Sigmoid colon (tissue), 6 donors: ENCODE measurements at regions not wholly inside any gene's neighbourhood (a gene's known extent, or its start where the extent isn't known, plus 50 kb on each side); places are given as distances from the start of the nearest gene placed in this dataset.

Source experiments
- DNase-seq: peaks from one replicate; pipeline ENCODE4 v3.0.0-alpha.2; 2019
- H3K27ac ChIP-seq, 4 donors: fragments of 200-600 bp; sonication (generic); one replicate each; pipeline ENCODE4 v1.5.1; 2016 to 2019; ENCODE audit warnings: mild to moderate bottlenecking in 1 of 4
- H3K27me3 ChIP-seq, 3 donors: fragments of 200-600 bp; sonication (generic); one replicate each; pipeline ENCODE4 v1.5.1; 2019; ENCODE audit warnings: mild to moderate bottlenecking in 1 of 3
- H3K36me3 ChIP-seq, 4 donors: fragments of 200-600 bp; sonication (generic); one replicate each; pipeline ENCODE4 v1.5.1; 2016 to 2019
- H3K4me1 ChIP-seq, 4 donors: fragments of 200-600 bp; sonication (generic); one replicate each; pipeline ENCODE4 v1.5.1; 2017 to 2019
- H3K4me3 ChIP-seq, 4 donors: fragments of 200-600 bp; sonication (generic); one replicate each; pipeline ENCODE4 v1.5.1; 2017 to 2019; ENCODE audit warnings: mild to moderate bottlenecking in 2 of 4, moderate library complexity in 1 of 4
- H3K9me3 ChIP-seq, 4 donors: fragments of 200-600 bp in 3 of 4; sonication (generic) in 3 of 4; one replicate each; pipeline versions ENCODE4 v1.5.1 to v1.6.1; 2013 to 2019
- EP300 ChIP-seq, 4 donors: sonication (generic); formaldehyde crosslinking; IDR thresholded peaks; one replicate each; pipeline ENCODE4 v1.6.1; 2017; ENCODE audit warnings: antibody characterized with exemption in 4 of 4
- POLR2A ChIP-seq, 2 donors: fragments of 450-650 bp; IDR thresholded peaks; one replicate each; pipeline ENCODE4 v1.6.1; 2016; ENCODE audit warnings: antibody characterized with exemption in 2 of 2, mild to moderate bottlenecking in 2 of 2, moderate library complexity in 2 of 2
- POLR2AphosphoS5 ChIP-seq, 4 donors: sonication (generic); formaldehyde crosslinking; IDR thresholded peaks; one replicate each; pipeline ENCODE4 v1.6.1; 2017; ENCODE audit warnings: antibody characterized with exemption in 4 of 4
- WGBS, 2 donors: extraction: QIAGEN DNeasy Blood & Tissue Kit; methylation state at CpG; one replicate each; pipeline ENCODE4 v1.1.7; 2013; 5-methylcytosine and 5-hydroxymethylcytosine counted together
- intact Hi-C: fragments of 100-400 bp; cut with DNase I; formaldehyde crosslinking; loops from one replicate; pipeline ENCODE4 v1.15.1; 2023
- TF ChIP-seq, protein P1 (sequence below), 4 experiments: fragments of 450-650 bp in 3 of 4; fragments of 200-600 bp in 1 of 4; IDR thresholded peaks; one replicate each; pipeline ENCODE4 v1.5.1; 2016 to 2019; ENCODE audit warnings: antibody characterized with exemption in 4 of 4, mild to moderate bottlenecking in 3 of 4, moderate library complexity in 2 of 4
- donor health status: healthy with polysubstance abuse.
- donor health status: healthy.

DNA sequence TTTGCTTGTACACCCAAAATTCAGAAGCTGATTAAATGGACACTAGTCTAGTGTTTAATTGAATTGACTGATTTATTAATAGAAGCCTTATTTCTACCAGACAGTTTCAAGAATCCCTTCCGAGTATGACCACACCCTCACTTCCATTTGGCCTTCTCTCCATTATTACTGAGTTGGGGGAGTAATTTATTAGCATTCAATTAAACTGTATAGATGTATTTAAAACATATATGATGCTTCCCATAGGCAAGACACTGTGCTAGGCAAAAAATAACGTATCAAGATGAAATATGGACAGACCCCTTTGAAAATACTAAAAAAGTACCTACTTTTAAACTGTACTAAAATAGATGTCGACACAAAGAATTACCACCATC lies 112.9 kb upstream of the PHACTR1 start:
- 56 to 80% methylated on average over 3 of the region's 3 CpGs for WGBS, 2 donors
- no peak overlapping the region for H3K27ac ChIP-seq

DNA sequence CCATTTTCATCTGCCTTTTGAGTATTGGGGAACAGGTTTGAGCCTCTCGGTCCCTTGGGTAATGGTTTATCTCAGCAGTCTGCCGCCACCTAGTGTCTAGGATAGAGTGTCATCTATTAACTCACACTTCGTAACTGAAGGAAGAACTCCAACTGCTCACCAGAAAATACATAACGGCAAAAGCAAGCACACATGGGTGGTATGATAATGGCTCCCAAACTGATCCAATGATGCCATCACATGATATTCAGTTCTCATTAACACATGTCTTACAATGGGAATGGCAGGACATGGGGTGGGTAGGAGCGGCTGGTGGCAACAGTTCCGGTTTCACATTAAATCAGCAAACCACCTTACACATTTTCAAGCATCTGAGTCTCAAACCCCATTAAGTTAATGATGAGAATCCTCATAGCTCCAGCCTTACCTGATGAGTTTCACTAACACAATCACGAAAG lies 110.7 kb upstream of the PHACTR1 start:
- no peaks in the 10 kb centered on the region for H3K27me3 ChIP-seq
- H3K4me3 ChIP-seq: no peak overlapping the region
- no peaks in the 10 kb centered on the region for H3K36me3 ChIP-seq
- peaks cover 0 to 14% (median 4%) of the 10 kb centered on the region in 4 donors for H3K4me1 ChIP-seq
- no peak for DNase-seq
- H3K27ac ChIP-seq: no peak overlapping the region
- H3K9me3 ChIP-seq: no peaks in the 10 kb centered on the region
- intact Hi-C loops: loop anchor here (2.0 to 10.0 kb wide), 3 partner anchors 451 to 1019 kb away; no protein-coding TSS in a partner anchor
- TF ChIP-seq EP300 (IDR thresholded peaks at IDR 0.05): no peak
- TF ChIP-seq, protein P1, sequence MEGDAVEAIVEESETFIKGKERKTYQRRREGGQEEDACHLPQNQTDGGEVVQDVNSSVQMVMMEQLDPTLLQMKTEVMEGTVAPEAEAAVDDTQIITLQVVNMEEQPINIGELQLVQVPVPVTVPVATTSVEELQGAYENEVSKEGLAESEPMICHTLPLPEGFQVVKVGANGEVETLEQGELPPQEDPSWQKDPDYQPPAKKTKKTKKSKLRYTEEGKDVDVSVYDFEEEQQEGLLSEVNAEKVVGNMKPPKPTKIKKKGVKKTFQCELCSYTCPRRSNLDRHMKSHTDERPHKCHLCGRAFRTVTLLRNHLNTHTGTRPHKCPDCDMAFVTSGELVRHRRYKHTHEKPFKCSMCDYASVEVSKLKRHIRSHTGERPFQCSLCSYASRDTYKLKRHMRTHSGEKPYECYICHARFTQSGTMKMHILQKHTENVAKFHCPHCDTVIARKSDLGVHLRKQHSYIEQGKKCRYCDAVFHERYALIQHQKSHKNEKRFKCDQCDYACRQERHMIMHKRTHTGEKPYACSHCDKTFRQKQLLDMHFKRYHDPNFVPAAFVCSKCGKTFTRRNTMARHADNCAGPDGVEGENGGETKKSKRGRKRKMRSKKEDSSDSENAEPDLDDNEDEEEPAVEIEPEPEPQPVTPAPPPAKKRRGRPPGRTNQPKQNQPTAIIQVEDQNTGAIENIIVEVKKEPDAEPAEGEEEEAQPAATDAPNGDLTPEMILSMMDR (IDR thresholded peaks at IDR 0.05): peak in 3 of 4 experiments; percentile 52 to 72 (median 66)
- WGBS, 2 donors: 37 to 52% methylated on average over 7 of the region's 7 CpGs

More for the DNA sequence above, 112.9 kb upstream of the PHACTR1 start:
- no peaks in the 10 kb centered on the region for H3K9me3 ChIP-seq
- peaks cover 0 to 14% (median 4%) of the 10 kb centered on the region in 4 donors for H3K4me1 ChIP-seq
- no peak for TF ChIP-seq POLR2AphosphoS5 (IDR thresholded peaks at IDR 0.05)
- TF ChIP-seq POLR2A (IDR thresholded peaks at IDR 0.05): no peak
- TF ChIP-seq EP300 (IDR thresholded peaks at IDR 0.05): no peak
- TF ChIP-seq, protein P1 (IDR thresholded peaks at IDR 0.05): no peak
- intact Hi-C loops: loop anchor here (2.0 to 10.0 kb wide), 2 partner anchors 315 to 449 kb away; no protein-coding TSS in a partner anchor
- DNase-seq: no peak
- no peaks in the 10 kb centered on the region for H3K27me3 ChIP-seq
- H3K36me3 ChIP-seq: no peaks in the 10 kb centered on the region
- no peak overlapping the region for H3K4me3 ChIP-seq

DNA sequence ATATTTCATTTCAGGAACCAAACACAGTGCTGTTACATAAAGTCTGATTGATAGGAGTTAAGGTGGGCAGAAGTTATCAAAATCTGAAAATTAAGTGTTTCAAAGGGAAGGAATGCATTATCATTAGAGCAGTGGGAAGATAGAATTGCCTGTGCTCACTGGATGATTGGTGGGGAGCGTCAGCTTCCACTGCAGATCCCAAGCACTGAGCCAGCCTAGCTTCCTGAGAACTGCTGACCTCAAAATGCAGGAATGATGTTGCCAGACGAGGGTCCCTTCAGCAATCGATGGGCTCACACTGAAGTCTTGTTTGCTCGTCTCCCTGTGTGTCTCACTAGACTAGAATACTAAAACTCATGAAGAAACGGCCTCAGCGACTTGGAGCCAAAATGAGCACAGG lies 110.0 kb upstream of the PHACTR1 start:
- Histone ChIP-seq H3K4me1 (peaks cover 0 to 11% (median 4%) of the 10 kb centered on the region in 4 donors), H3K36me3 (no peaks in the 10 kb centered on the region), H3K27me3 (no peaks in the 10 kb centered on the region), H3K27ac (no peak overlapping the region), H3K4me3 (no peak overlapping the region), H3K9me3 (no peaks in the 10 kb centered on the region)
- 90% methylated on average over 6 of the region's 6 CpGs for WGBS, 2 donors
- DNase-seq: no peak
- intact Hi-C loops: loop anchor here (2.0 to 10.0 kb wide), 3 partner anchors 452 to 1019 kb away; no protein-coding TSS in a partner anchor
- no peak for TF ChIP-seq EP300 (IDR thresholded peaks at IDR 0.05)
- no peak for TF ChIP-seq POLR2A (IDR thresholded peaks at IDR 0.05)
- TF ChIP-seq, protein P1 (IDR thresholded peaks at IDR 0.05): no peak
- no peak for TF ChIP-seq POLR2AphosphoS5 (IDR thresholded peaks at IDR 0.05)

DNA sequence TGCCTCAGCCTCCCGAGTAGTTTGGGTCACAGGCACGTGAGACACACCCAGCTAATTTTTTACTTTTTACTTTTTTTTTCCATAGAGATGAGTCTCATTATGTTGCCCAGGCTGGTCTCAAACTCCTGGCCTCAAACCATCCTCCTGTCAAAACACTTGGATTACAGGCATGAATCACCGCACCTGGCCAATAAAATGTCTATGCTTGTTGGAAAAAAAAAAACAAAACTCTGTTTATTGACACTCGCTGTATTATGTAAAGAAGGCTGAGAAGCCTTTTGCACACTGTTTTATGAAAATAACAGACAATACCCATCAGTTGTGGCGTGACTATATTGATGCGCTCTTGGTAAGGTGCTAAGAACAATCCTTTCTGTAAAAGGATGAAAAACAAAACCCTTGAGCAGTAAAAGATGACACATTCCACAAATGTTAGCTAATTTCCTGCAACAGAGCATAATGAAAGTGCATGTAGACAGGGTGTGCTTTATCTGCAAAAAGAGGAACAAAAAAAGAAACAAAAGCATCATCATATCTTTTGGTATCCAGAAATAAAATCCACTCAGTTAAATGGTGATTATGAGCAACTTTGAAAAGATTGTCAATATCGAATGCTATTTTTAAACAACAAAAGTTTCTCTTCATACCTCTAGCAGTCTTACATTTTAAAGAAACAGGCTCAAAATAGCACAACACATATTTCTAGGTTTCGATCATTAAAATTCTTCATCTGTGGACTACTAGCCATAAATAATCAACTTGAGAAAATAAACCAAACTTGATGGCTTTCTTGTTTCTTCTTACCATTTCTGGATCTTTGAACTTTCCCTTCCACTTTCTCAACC lies 108.3 kb upstream of the PHACTR1 start:
- Histone ChIP-seq H3K27me3 (no peaks in the 10 kb centered on the region), H3K36me3 (no peaks in the 10 kb centered on the region), H3K9me3 (no peaks in the 10 kb centered on the region), H3K4me1 (peaks cover 0 to under 1% (median 0%) of the 10 kb centered on the region in 4 donors), H3K27ac (no peak overlapping the region), H3K4me3 (no peak overlapping the region)
- DNase-seq: no peak
- TF ChIP-seq EP300 (IDR thresholded peaks at IDR 0.05) (no peak), POLR2AphosphoS5 (IDR thresholded peaks at IDR 0.05) (no peak), POLR2A (IDR thresholded peaks at IDR 0.05) (no peak)
- TF ChIP-seq, protein P1 (IDR thresholded peaks at IDR 0.05): no peak
- intact Hi-C loops: loop anchor here (5.0 to 10.0 kb wide), 2 partner anchors 453 to 1021 kb away; no protein-coding TSS in a partner anchor
- WGBS, 2 donors: 27 to 53% methylated on average over 8 of the region's 8 CpGs
